GM19240 (cell line): ENCODE measurements at regions not wholly inside any gene's neighbourhood (a gene's known extent, or its start where the extent isn't known, plus 50 kb on each side); places are given as distances from the start of the nearest gene placed in this dataset.
"Not testable (repeated sequence)": the region's sequence is repeated elsewhere in the genome, so short reads cannot be mapped to it uniquely, and the experiment has no call there.

Experiments used
- DNase-seq: peaks from one replicate; pipeline ENCODE4 v3.0.0; 2011; ENCODE audit warnings: low spot score; ENCODE audit not compliant: insufficient read length

- no peak for DNase-seq
These were observed 105.7 kb upstream of the KCTD1 start for GRCh38 chr18:26653943-26654615.

GRCh38 chr18:26652501-26652900, 104.1 kb upstream of the KCTD1 start:
- DNase-seq, result no peak

- no peak for DNase-seq
These were observed 102.2 kb upstream of the KCTD1 start for GRCh38 chr18:26650310-26651268.

GRCh38 chr18:26649193-26649543, 100.8 kb upstream of the KCTD1 start:
- no peak for DNase-seq

GRCh38 chr18:26648509-26649192, 100.3 kb upstream of the KCTD1 start:
- DNase-seq, result no peak

- no peak for DNase-seq
These were observed 98.5 kb upstream of the KCTD1 start for GRCh38 chr18:26646901-26647300.

- DNase-seq, result no peak
These were observed 94.3 kb upstream of the KCTD1 start for GRCh38 chr18:26642440-26643348.

GRCh38 chr18:26640541-26640940, 92.2 kb upstream of the KCTD1 start:
- no peak for DNase-seq

GRCh38 chr18:26639149-26639548, 90.8 kb upstream of the KCTD1 start:
- DNase-seq, result no peak

GRCh38 chr18:26637983-26638382, 89.6 kb upstream of the KCTD1 start:
- no peak for DNase-seq

GRCh38 chr18:26637324-26637723, 89.0 kb upstream of the KCTD1 start:
- no peak for DNase-seq

GRCh38 chr18:26635466-26635865, 87.1 kb upstream of the KCTD1 start:
- no peak for DNase-seq

GRCh38 chr18:26634631-26635030, 86.3 kb upstream of the KCTD1 start:
- DNase-seq, result no peak

GRCh38 chr18:26631135-26631534, 82.8 kb upstream of the KCTD1 start:
- no peak for DNase-seq

GRCh38 chr18:26630596-26630995, 82.2 kb upstream of the KCTD1 start:
- no peak for DNase-seq

- DNase-seq, result no peak
These were observed 79.7 kb upstream of the KCTD1 start for GRCh38 chr18:26628017-26628416.

GRCh38 chr18:26624443-26624842, 76.1 kb upstream of the KCTD1 start:
- DNase-seq, result no peak

GRCh38 chr18:26623314-26623713, 75.0 kb upstream of the KCTD1 start:
- not testable (repeated sequence) for DNase-seq

- no peak for DNase-seq
These were observed 73.0 kb upstream of the KCTD1 start for GRCh38 chr18:26621161-26622026.

- DNase-seq, result no peak
These were observed 71.0 kb upstream of the KCTD1 start for GRCh38 chr18:26619350-26619749.
